H1 (cell line): ENCODE measurements at regions not wholly inside any gene's neighbourhood (a gene's known extent, or its start where the extent isn't known, plus 50 kb on each side); places are given as distances from the start of the nearest gene placed in this dataset.

Source experiments
- ASH2L ChIP-seq: fragments of 200-600, 300-600 bp; sonication (generic); IDR thresholded peaks from one replicate; pipeline ENCODE4 v1.7.1; 2017; ENCODE audit warnings: low read length
- CTCF ChIP-seq, 3 experiments: IDR thresholded peaks; 1 replicate in 2 of 3; 2 replicates in 1 of 3; pipeline versions ENCODE4 v1.5.1 to v1.6.1; 2011; ENCODE audit warnings: low read length in 3 of 3, mild to moderate bottlenecking in 3 of 3, inconsistent platforms in 2 of 3, low read depth in 1 of 3, moderate library complexity in 1 of 3; ENCODE audit not compliant: insufficient read depth in 1 of 3; ENCODE audit errors: control extremely low read depth in 1 of 3
- EZH2 ChIP-seq: fragments of 200-600 bp; sonication (generic); IDR thresholded peaks from 2 replicates; pipeline ENCODE4 v1.7.1; 2012; ENCODE audit warnings: low read depth, mild to moderate bottlenecking, moderate library complexity, low read length, inconsistent platforms; ENCODE audit not compliant: severe bottlenecking
- FOSL1 ChIP-seq: IDR thresholded peaks from 2 replicates; pipeline ENCODE4 v1.6.1; 2011; ENCODE audit warnings: mild to moderate bottlenecking, low read depth, low read length, moderate library complexity; ENCODE audit not compliant: insufficient read depth
- GABPA ChIP-seq: IDR thresholded peaks from 2 replicates; pipeline ENCODE4 v1.6.1; 2011; ENCODE audit warnings: mild to moderate bottlenecking, low read length, moderate library complexity, borderline replicate concordance; ENCODE audit not compliant: insufficient read depth
- HDAC2 ChIP-seq, 2 experiments: fragments of 300-600 bp in 1 of 2; sonication (generic) in 1 of 2; IDR thresholded peaks; 2 replicates each; pipeline ENCODE4 v1.6.1; 2011 to 2012; ENCODE audit warnings: low read depth in 2 of 2, low read length in 2 of 2, mild to moderate bottlenecking in 2 of 2, moderate library complexity in 2 of 2, borderline replicate concordance in 1 of 2, inconsistent platforms in 1 of 2
- JUN ChIP-seq: IDR thresholded peaks from 2 replicates; pipeline ENCODE4 v1.6.1; 2011; ENCODE audit warnings: low read depth, mild to moderate bottlenecking, improper control_type of control experiment, low read length
- POLR2A ChIP-seq, 2 experiments: IDR thresholded peaks; 1 replicate in 1 of 2; 2 replicates in 1 of 2; pipeline ENCODE4 v1.6.1; 2011; ENCODE audit warnings: low read depth in 2 of 2, low read length in 2 of 2, mild to moderate bottlenecking in 2 of 2; ENCODE audit errors: control extremely low read depth in 1 of 2
- POLR2AphosphoS5 ChIP-seq: IDR thresholded peaks from 2 replicates; pipeline ENCODE4 v1.6.1; 2011; ENCODE audit warnings: low read depth, low read length
- RAD21 ChIP-seq, 2 experiments: IDR thresholded peaks in 1 of 2; conservative IDR thresholded peaks in 1 of 2; 2 replicates each; pipeline ENCODE4 v1.6.1; 2011; ENCODE audit warnings: low read depth in 2 of 2, low read length in 2 of 2, improper control_type of control experiment in 1 of 2, inconsistent platforms in 1 of 2, mild to moderate bottlenecking in 1 of 2, moderate library complexity in 1 of 2
- SRF ChIP-seq: IDR thresholded peaks from 2 replicates; pipeline ENCODE4 v1.6.1; 2011; ENCODE audit warnings: mild to moderate bottlenecking, low read depth, low read length, moderate library complexity
- TCF12 ChIP-seq: IDR thresholded peaks from 2 replicates; pipeline ENCODE4 v1.6.1; 2011; ENCODE audit warnings: low read depth, mild to moderate bottlenecking, low read length
- YY1 ChIP-seq: IDR thresholded peaks from 2 replicates; pipeline ENCODE4 v1.6.1; 2011; ENCODE audit warnings: low read depth, mild to moderate bottlenecking, low read length

DNA sequence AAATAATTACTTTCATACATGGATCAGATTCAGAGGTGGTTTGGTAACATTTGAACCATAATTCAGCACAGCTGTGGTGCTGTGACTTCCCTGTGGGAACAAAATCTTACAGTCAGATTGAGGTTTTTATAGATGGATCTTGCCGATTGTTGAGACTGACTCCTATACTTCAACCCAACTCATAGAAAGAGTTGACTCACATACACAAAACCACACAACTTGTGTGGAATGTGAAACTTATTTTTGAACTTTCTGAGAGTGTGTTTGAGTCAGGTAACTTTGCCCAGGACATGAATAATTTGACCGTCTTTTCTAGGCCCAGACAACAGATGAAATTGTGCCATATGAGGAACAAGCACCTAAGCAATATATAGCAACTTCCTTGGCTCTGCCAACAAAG is 1152.4 kb upstream of the AMELY start:
- no peak for TF ChIP-seq CTCF (IDR thresholded peaks at IDR 0.05; ENCODE audit: control extremely low read depth in 1 of 3, insufficient read depth in 1 of 3, low read depth in 1 of 3, low read length in 3 of 3)
- TF ChIP-seq SRF = no peak
- TF ChIP-seq JUN = no peak
- TF ChIP-seq FOSL1 = no peak
- no peak for TF ChIP-seq POLR2A (IDR thresholded peaks at IDR 0.05; ENCODE audit: control extremely low read depth in 1 of 2, low read depth in 2 of 2, low read length in 2 of 2)
- TF ChIP-seq EZH2 = no peak
- TF ChIP-seq YY1 = no peak
- no peak for TF ChIP-seq POLR2AphosphoS5
- no peak for TF ChIP-seq HDAC2 (IDR thresholded peaks at IDR 0.05; ENCODE audit: borderline replicate concordance in 1 of 2, low read depth in 2 of 2, low read length in 2 of 2)
- TF ChIP-seq ASH2L = no peak
- no peak for TF ChIP-seq TCF12
- TF ChIP-seq RAD21 (IDR thresholded peaks at IDR 0.05 in 1 of 2, conservative IDR thresholded peaks at IDR 0.05 in 1 of 2; ENCODE audit: low read depth in 2 of 2, low read length in 2 of 2) = no peak
- TF ChIP-seq GABPA = no peak
